Mammary epithelial cell (primary cell): ENCODE measurements at regions not wholly inside any gene's neighbourhood (a gene's known extent, or its start where the extent isn't known, plus 50 kb on each side); places are given as distances from the start of the nearest gene placed in this dataset.

Source experiments
- EZH2 ChIP-seq: IDR thresholded peaks from 2 replicates; pipeline ENCODE4 v1.6.1; 2012; ENCODE audit warnings: low read length, inconsistent platforms, borderline replicate concordance
- TF ChIP-seq, protein P1 (sequence below), 2 donors: IDR thresholded peaks in 1 of 2; conservative IDR thresholded peaks in 1 of 2; 2 replicates each; pipeline ENCODE4 v1.5.1; 2011 to 2012; ENCODE audit warnings: inconsistent platforms in 2 of 2, low read length in 2 of 2, mild to moderate bottlenecking in 2 of 2, control low read depth in 1 of 2, low read depth in 1 of 2; ENCODE audit not compliant: insufficient read depth in 1 of 2; ENCODE audit errors: extremely low read depth in 1 of 2

DNA sequence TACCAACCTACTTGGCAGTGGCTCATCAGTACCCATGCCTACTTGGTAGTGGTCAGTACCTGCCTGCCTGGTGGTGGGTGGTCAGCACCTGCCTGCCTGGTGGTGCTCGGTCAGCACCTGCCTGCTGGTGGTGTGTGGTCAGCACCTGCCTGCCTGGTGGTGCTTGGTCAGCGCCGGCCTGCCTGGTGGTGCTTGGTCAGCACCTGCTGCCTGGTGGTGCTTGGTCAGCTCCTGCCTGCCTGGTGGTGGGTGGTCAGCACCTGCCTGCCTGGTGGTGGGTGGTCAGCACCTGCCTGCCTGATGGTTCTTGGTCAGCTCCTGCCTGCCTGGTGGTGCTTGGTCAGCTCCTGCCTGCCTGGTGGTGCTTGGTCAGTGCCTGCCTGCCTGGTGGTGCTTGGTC is 329.6 kb downstream of the RRAGC start:
- TF ChIP-seq, protein P1, sequence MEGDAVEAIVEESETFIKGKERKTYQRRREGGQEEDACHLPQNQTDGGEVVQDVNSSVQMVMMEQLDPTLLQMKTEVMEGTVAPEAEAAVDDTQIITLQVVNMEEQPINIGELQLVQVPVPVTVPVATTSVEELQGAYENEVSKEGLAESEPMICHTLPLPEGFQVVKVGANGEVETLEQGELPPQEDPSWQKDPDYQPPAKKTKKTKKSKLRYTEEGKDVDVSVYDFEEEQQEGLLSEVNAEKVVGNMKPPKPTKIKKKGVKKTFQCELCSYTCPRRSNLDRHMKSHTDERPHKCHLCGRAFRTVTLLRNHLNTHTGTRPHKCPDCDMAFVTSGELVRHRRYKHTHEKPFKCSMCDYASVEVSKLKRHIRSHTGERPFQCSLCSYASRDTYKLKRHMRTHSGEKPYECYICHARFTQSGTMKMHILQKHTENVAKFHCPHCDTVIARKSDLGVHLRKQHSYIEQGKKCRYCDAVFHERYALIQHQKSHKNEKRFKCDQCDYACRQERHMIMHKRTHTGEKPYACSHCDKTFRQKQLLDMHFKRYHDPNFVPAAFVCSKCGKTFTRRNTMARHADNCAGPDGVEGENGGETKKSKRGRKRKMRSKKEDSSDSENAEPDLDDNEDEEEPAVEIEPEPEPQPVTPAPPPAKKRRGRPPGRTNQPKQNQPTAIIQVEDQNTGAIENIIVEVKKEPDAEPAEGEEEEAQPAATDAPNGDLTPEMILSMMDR (conservative IDR thresholded peaks at IDR 0.05 in 1 of 2, IDR thresholded peaks at IDR 0.05 in 1 of 2; ENCODE audit: extremely low read depth in 1 of 2, insufficient read depth in 1 of 2, low read depth in 1 of 2, low read length in 2 of 2) = no peak
- TF ChIP-seq EZH2 = no peak
